HL-60 (cell line): ENCODE measurements at regions not wholly inside any gene's neighbourhood (a gene's known extent, or its start where the extent isn't known, plus 50 kb on each side); places are given as distances from the start of the nearest gene placed in this dataset.

ENCODE experiments used
- DNase-seq, 2 experiments: peaks; one replicate each; pipeline ENCODE4 v3.0.0-alpha.2; 2010 to 2020; ENCODE audit warnings: low read depth in 1 of 2, low spot score in 1 of 2
- H3K27ac ChIP-seq: fragments of 250-450 bp; sonication (Bioruptor Pico); replicated peaks from 2 replicates; pipeline ENCODE4 v1.5.1; 2020; ENCODE audit warnings: mild to moderate bottlenecking, moderate library complexity
- H3K27me3 ChIP-seq: fragments of 250-450 bp; sonication (Bioruptor Pico); 2 replicates; pipeline ENCODE4 v1.5.1; 2021; ENCODE audit warnings: mild to moderate bottlenecking, moderate library complexity; ENCODE audit not compliant: insufficient read depth, poor library complexity, severe bottlenecking
- H3K4me3 ChIP-seq: replicated peaks from 2 replicates; pipeline ENCODE4 v1.5.1; 2011; ENCODE audit warnings: mild to moderate bottlenecking, control low read depth, low read length; ENCODE audit not compliant: insufficient read depth
- GABPA ChIP-seq: IDR thresholded peaks from 2 replicates; pipeline ENCODE4 v1.6.1; 2012; ENCODE audit warnings: low read depth
- POLR2AphosphoS5 ChIP-seq: IDR thresholded peaks from 2 replicates; pipeline ENCODE4 v1.6.1; 2012; ENCODE audit warnings: low read depth
- SPI1 ChIP-seq: IDR thresholded peaks from 2 replicates; pipeline ENCODE4 v1.6.1; 2012; ENCODE audit warnings: low read depth, mild to moderate bottlenecking, borderline replicate concordance
- TF ChIP-seq, protein P1 (sequence below): IDR thresholded peaks from 2 replicates; pipeline ENCODE4 v1.6.1; 2012; ENCODE audit warnings: low read depth; ENCODE audit not compliant: insufficient replicate concordance
- TF ChIP-seq, protein P2 (sequence below): IDR thresholded peaks from one replicate; pipeline ENCODE4 v1.5.1; 2011; ENCODE audit warnings: low read length, control low read depth, inconsistent platforms; ENCODE audit not compliant: insufficient read depth

DNA sequence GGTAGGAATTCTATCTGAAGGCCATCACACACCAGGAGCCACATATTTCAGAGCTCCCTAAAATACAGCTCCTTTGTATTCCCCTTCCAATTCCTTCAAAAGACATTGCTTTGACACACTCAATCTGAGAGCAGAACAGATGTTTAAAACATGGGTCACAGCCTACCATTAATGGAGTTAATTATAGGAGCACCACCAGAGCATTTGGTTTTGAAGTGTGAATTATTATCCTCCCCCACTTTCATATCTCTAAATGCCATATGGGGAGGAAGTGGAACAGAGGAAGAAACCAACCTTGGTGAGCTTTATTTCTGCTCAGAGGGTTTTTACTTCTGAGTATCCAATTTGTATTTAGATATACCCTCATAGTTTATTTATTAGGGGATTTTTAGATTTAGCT is 50.7 kb upstream of the TNFRSF21 start:
- DNase-seq = no peak

GRCh38 chr6:47362857-47363461 is 53.3 kb upstream of the TNFRSF21 start:
- Histone ChIP-seq H3K27me3 (no peaks in the 10 kb centered on the region), H3K27ac (no peak overlapping the region), H3K4me3 (no peak overlapping the region)
- no peak for DNase-seq
- TF ChIP-seq GABPA (no peak), POLR2AphosphoS5 (no peak), SPI1 (no peak)
- TF ChIP-seq, protein P1, sequence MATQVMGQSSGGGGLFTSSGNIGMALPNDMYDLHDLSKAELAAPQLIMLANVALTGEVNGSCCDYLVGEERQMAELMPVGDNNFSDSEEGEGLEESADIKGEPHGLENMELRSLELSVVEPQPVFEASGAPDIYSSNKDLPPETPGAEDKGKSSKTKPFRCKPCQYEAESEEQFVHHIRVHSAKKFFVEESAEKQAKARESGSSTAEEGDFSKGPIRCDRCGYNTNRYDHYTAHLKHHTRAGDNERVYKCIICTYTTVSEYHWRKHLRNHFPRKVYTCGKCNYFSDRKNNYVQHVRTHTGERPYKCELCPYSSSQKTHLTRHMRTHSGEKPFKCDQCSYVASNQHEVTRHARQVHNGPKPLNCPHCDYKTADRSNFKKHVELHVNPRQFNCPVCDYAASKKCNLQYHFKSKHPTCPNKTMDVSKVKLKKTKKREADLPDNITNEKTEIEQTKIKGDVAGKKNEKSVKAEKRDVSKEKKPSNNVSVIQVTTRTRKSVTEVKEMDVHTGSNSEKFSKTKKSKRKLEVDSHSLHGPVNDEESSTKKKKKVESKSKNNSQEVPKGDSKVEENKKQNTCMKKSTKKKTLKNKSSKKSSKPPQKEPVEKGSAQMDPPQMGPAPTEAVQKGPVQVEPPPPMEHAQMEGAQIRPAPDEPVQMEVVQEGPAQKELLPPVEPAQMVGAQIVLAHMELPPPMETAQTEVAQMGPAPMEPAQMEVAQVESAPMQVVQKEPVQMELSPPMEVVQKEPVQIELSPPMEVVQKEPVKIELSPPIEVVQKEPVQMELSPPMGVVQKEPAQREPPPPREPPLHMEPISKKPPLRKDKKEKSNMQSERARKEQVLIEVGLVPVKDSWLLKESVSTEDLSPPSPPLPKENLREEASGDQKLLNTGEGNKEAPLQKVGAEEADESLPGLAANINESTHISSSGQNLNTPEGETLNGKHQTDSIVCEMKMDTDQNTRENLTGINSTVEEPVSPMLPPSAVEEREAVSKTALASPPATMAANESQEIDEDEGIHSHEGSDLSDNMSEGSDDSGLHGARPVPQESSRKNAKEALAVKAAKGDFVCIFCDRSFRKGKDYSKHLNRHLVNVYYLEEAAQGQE = no peak
- TF ChIP-seq, protein P2, sequence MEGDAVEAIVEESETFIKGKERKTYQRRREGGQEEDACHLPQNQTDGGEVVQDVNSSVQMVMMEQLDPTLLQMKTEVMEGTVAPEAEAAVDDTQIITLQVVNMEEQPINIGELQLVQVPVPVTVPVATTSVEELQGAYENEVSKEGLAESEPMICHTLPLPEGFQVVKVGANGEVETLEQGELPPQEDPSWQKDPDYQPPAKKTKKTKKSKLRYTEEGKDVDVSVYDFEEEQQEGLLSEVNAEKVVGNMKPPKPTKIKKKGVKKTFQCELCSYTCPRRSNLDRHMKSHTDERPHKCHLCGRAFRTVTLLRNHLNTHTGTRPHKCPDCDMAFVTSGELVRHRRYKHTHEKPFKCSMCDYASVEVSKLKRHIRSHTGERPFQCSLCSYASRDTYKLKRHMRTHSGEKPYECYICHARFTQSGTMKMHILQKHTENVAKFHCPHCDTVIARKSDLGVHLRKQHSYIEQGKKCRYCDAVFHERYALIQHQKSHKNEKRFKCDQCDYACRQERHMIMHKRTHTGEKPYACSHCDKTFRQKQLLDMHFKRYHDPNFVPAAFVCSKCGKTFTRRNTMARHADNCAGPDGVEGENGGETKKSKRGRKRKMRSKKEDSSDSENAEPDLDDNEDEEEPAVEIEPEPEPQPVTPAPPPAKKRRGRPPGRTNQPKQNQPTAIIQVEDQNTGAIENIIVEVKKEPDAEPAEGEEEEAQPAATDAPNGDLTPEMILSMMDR = no peak

More for the DNA sequence above, 50.7 kb upstream of the TNFRSF21 start:
- no peak overlapping the region for H3K27ac ChIP-seq
- no peaks in the 10 kb centered on the region for H3K27me3 ChIP-seq
- TF ChIP-seq SPI1 (peak; percentile 55; the same call in 1 of the 2 replicates), GABPA (no peak)
- H3K4me3 ChIP-seq = no peak overlapping the region

DNA sequence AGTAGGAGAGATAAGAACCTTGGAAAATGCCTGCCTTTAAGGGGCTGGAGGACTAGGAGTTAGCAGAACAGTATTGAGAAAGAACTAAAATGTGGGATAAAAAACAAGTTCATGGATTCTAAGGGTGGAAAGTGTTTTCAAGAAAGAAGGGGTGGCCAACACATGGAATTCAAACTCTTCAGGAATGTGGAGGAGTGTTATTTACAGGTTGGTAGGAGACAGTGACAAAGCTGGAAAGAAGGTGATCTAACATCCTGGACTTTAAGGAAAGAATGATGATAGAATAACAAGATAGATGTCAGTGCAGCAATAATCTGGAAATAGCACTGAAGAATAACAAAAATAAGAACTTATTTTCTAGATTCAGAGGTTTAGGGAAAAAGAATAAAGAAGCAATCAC is 54.0 kb upstream of the TNFRSF21 start:
- DNase-seq = no peak
- Histone ChIP-seq H3K4me3 (no peak overlapping the region), H3K27me3 (no peaks in the 10 kb centered on the region), H3K27ac (no peak overlapping the region)
- TF ChIP-seq, protein P1 = no peak
- TF ChIP-seq, protein P2 = no peak
- TF ChIP-seq POLR2AphosphoS5 (no peak), GABPA (no peak)

- no peak overlapping the region for H3K27ac ChIP-seq
- DNase-seq = no peak
- no peaks in the 10 kb centered on the region for H3K27me3 ChIP-seq
- no peak overlapping the region for H3K4me3 ChIP-seq
- TF ChIP-seq GABPA (no peak), SPI1 (no peak), POLR2AphosphoS5 (no peak)
- TF ChIP-seq, protein P1 = no peak
- TF ChIP-seq, protein P2 = no peak
Measured at GRCh38 chr6:47366335-47366890, 56.7 kb upstream of the TNFRSF21 start.
